Vagina (tissue), 2 donors: ENCODE measurements at regions not wholly inside any gene's neighbourhood (a gene's known extent, or its start where the extent isn't known, plus 50 kb on each side); places are given as distances from the start of the nearest gene placed in this dataset.

Experiments used
- CTCF ChIP-seq, 3 experiments: fragments of 450-650 bp in 2 of 3; fragments of 200-600 bp in 1 of 3; sonication (generic) in 1 of 3; IDR thresholded peaks; one replicate each; pipeline ENCODE4 v1.5.1; 2017 to 2019; ENCODE audit warnings: antibody characterized with exemption in 3 of 3, mild to moderate bottlenecking in 2 of 3, moderate library complexity in 2 of 3
- POLR2A ChIP-seq, 2 donors: fragments of 450-650 bp; IDR thresholded peaks; one replicate each; pipeline ENCODE4 v1.6.1; 2017; ENCODE audit warnings: antibody characterized with exemption in 2 of 2, mild to moderate bottlenecking in 2 of 2, moderate library complexity in 2 of 2
- POLR2AphosphoS5 ChIP-seq, 2 donors: sonication (generic); formaldehyde crosslinking; IDR thresholded peaks; one replicate each; pipeline ENCODE4 v1.9.0; 2017; ENCODE audit warnings: antibody characterized with exemption in 2 of 2, mild to moderate bottlenecking in 2 of 2, low read depth in 1 of 2; ENCODE audit not compliant: insufficient read depth in 1 of 2

- no peak for TF ChIP-seq CTCF (IDR thresholded peaks at IDR 0.05)
- TF ChIP-seq POLR2A (IDR thresholded peaks at IDR 0.05): no peak
- no peak for TF ChIP-seq POLR2AphosphoS5 (IDR thresholded peaks at IDR 0.05; ENCODE audit: insufficient read depth in 1 of 2, low read depth in 1 of 2)
Observed at GRCh38 chr9:95669253-95669652, 152.5 kb upstream of the PTCH1 start.
